ENCODE measurements at regions not wholly inside any gene's neighbourhood (a gene's known extent, or its start where the extent isn't known, plus 50 kb on each side); places are given as distances from the start of the nearest gene placed in this dataset.

GRCh38 chr3:137948400-137949072 lies 61.4 kb upstream of the CLDN18 start:
- H3K9ac ChIP-seq (ENCODE audit: low read length): no peak overlapping the region
- H3K79me2 ChIP-seq (ENCODE audit: low read length): no peaks in the 10 kb centered on the region
- no peak for TF ChIP-seq CTCF (IDR thresholded peaks at IDR 0.05; ENCODE audit: low read depth, low read length)
- no peak for TF ChIP-seq EZH2phosphoT487 (IDR thresholded peaks at IDR 0.05; ENCODE audit: low read depth)
- no peaks in the 10 kb centered on the region for H3K9me3 ChIP-seq (ENCODE audit: insufficient read depth, low read length)
- no peaks in the 10 kb centered on the region for H3K4me1 ChIP-seq (ENCODE audit: low read length)
- H3K27me3 ChIP-seq (ENCODE audit: low read depth, low read length): no peaks in the 10 kb centered on the region
- no peaks in the 10 kb centered on the region for H4K20me1 ChIP-seq (ENCODE audit: insufficient read depth, low read length)
- H2AFZ ChIP-seq (ENCODE audit: low read depth, low read length): no peak overlapping the region
- no peak overlapping the region for H3K4me2 ChIP-seq (ENCODE audit: low read length)
- no peaks in the 10 kb centered on the region for H3K36me3 ChIP-seq (replicated peaks; ENCODE audit: low read depth, low read length)
- no peak overlapping the region for H3K27ac ChIP-seq (ENCODE audit: low read length)
- no peak overlapping the region for H3K4me3 ChIP-seq (ENCODE audit: low read length)

GRCh38 chr3:137958636-137959035 lies 51.3 kb upstream of the CLDN18 start:
- Histone ChIP-seq H3K36me3 (replicated peaks; ENCODE audit: low read depth, low read length) (no peaks in the 10 kb centered on the region), H3K4me1 (ENCODE audit: low read length) (no peaks in the 10 kb centered on the region), H3K4me3 (ENCODE audit: low read length) (no peak overlapping the region), H3K9ac (ENCODE audit: low read length) (no peak overlapping the region), H3K79me2 (ENCODE audit: low read length) (no peaks in the 10 kb centered on the region), H3K9me3 (ENCODE audit: insufficient read depth, low read length) (no peaks in the 10 kb centered on the region), H2AFZ (ENCODE audit: low read depth, low read length) (no peak overlapping the region), H3K27me3 (ENCODE audit: low read depth, low read length) (peaks cover 10% of the 10 kb centered on the region; the same call in 1 of the 2 replicates), H3K27ac (ENCODE audit: low read length) (no peak overlapping the region), H3K4me2 (ENCODE audit: low read length) (no peak overlapping the region), H4K20me1 (ENCODE audit: insufficient read depth, low read length) (no peaks in the 10 kb centered on the region)
- TF ChIP-seq CTCF (IDR thresholded peaks at IDR 0.05; ENCODE audit: low read depth, low read length) (no peak), EZH2phosphoT487 (IDR thresholded peaks at IDR 0.05; ENCODE audit: low read depth) (no peak)
